ENCODE measurements at regions not wholly inside any gene's neighbourhood (a gene's known extent, or its start where the extent isn't known, plus 50 kb on each side); places are given as distances from the start of the nearest gene placed in this dataset.

- H2AFZ ChIP-seq (ENCODE audit: low read depth, low read length), result no peak overlapping the region
- no peaks in the 10 kb centered on the region for H3K36me3 ChIP-seq (ENCODE audit: control insufficient read depth in 2 of 2, extremely low read depth in 1 of 2, insufficient read depth in 2 of 2, low read length in 2 of 2)
- H3K27me3 ChIP-seq (ENCODE audit: control insufficient read depth in 2 of 2, insufficient read depth in 2 of 2, low read length in 2 of 2), result no peaks in the 10 kb centered on the region
- H3K9me3 ChIP-seq (replicated peaks; ENCODE audit: control insufficient read depth, insufficient read depth, low read length), result no peaks in the 10 kb centered on the region
- ChIA-PET CTCF (interaction anchor here (0.8 to 1.4 kb wide), 3 partner anchors 10 to 22 kb away, joined by 3 read pairs; no protein-coding TSS in a partner anchor), POLR2A (no interaction called here)
- no TSS peak for BruUV-seq (replicated peaks)
- TF ChIP-seq, protein P1, sequence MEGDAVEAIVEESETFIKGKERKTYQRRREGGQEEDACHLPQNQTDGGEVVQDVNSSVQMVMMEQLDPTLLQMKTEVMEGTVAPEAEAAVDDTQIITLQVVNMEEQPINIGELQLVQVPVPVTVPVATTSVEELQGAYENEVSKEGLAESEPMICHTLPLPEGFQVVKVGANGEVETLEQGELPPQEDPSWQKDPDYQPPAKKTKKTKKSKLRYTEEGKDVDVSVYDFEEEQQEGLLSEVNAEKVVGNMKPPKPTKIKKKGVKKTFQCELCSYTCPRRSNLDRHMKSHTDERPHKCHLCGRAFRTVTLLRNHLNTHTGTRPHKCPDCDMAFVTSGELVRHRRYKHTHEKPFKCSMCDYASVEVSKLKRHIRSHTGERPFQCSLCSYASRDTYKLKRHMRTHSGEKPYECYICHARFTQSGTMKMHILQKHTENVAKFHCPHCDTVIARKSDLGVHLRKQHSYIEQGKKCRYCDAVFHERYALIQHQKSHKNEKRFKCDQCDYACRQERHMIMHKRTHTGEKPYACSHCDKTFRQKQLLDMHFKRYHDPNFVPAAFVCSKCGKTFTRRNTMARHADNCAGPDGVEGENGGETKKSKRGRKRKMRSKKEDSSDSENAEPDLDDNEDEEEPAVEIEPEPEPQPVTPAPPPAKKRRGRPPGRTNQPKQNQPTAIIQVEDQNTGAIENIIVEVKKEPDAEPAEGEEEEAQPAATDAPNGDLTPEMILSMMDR (IDR thresholded peaks at IDR 0.05; ENCODE audit: extremely low read depth in 1 of 2, insufficient read depth in 1 of 2, low read depth in 1 of 2, low read length in 2 of 2), result no peak
- no peak for TF ChIP-seq POLR2A (IDR thresholded peaks at IDR 0.05; ENCODE audit: low read depth, low read length)
- TF ChIP-seq FOS (IDR thresholded peaks at IDR 0.05; ENCODE audit: borderline replicate concordance, insufficient read depth, low read length), result no peak
- TF ChIP-seq JUN (IDR thresholded peaks at IDR 0.05; ENCODE audit: borderline replicate concordance, insufficient read depth, insufficient read length, low read depth), result no peak
- no peak for TF ChIP-seq MYC (IDR thresholded peaks at IDR 0.05; ENCODE audit: low read depth, low read length)
- TF ChIP-seq EZH2 (IDR thresholded peaks at IDR 0.05; ENCODE audit: borderline replicate concordance, low read depth, low read length, severe bottlenecking), result no peak
- TF ChIP-seq MAX (IDR thresholded peaks at IDR 0.05; ENCODE audit: insufficient read depth, insufficient read length), result no peak
- TF ChIP-seq GATA2 (IDR thresholded peaks at IDR 0.05; ENCODE audit: insufficient read depth, insufficient read length, low read depth, low read length), result no peak
- no peak for TF ChIP-seq POLR2AphosphoS5 (IDR thresholded peaks at IDR 0.05; ENCODE audit: insufficient read depth, low read depth, low read length)
- no peaks in the 10 kb centered on the region for H3K9me1 ChIP-seq (replicated peaks; ENCODE audit: control insufficient read depth, extremely low read depth, insufficient read depth, low read length)
- no peak for DNase-seq (ENCODE audit: low read depth, low spot score)
- dilution Hi-C loops (cut with MboI; ENCODE audit: extremely low pct_ligation_motif_present, low sequenced_read_pairs), result no loop called here
- no peak for FAIRE-seq
- H3K4me1 ChIP-seq (ENCODE audit: control insufficient read depth, extremely low read depth, insufficient read depth, low read length), result no peaks in the 10 kb centered on the region
- H3K4me3 ChIP-seq (replicated peaks in 1 of 3; ENCODE audit: insufficient read depth in 1 of 3, low read depth in 1 of 3, low read length in 3 of 3), result no peak overlapping the region
- intact Hi-C loops (cut with micrococcal nuclease), result loop anchor here (2.0 kb wide), 1 partner anchor 393 kb away; no protein-coding TSS in a partner anchor
- no peak overlapping the region for H3K9ac ChIP-seq (replicated peaks; ENCODE audit: extremely low read depth, insufficient read depth, low read length)
- no peak overlapping the region for H3K4me2 ChIP-seq (ENCODE audit: insufficient read depth, low read length)
- no peaks in the 10 kb centered on the region for H4K20me1 ChIP-seq (replicated peaks; ENCODE audit: control insufficient read depth, extremely low read depth, insufficient read depth, low read length)
- H3K79me2 ChIP-seq (ENCODE audit: control insufficient read depth, insufficient read depth, low read length), result no peaks in the 10 kb centered on the region
- no peak overlapping the region for H3K27ac ChIP-seq (ENCODE audit: insufficient read depth, low read depth, low read length)
Observed at GRCh38 chr9:129561594-129562281, 59.2 kb downstream of the C9orf50 start.

All from endothelial cell of umbilical vein (primary cell).